ENCODE measurements at regions not wholly inside any gene's neighbourhood (a gene's known extent, or its start where the extent isn't known, plus 50 kb on each side); places are given as distances from the start of the nearest gene placed in this dataset.
"Not testable (repeated sequence)": the region's sequence is repeated elsewhere in the genome, so short reads cannot be mapped to it uniquely, and the experiment has no call there.

DNA sequence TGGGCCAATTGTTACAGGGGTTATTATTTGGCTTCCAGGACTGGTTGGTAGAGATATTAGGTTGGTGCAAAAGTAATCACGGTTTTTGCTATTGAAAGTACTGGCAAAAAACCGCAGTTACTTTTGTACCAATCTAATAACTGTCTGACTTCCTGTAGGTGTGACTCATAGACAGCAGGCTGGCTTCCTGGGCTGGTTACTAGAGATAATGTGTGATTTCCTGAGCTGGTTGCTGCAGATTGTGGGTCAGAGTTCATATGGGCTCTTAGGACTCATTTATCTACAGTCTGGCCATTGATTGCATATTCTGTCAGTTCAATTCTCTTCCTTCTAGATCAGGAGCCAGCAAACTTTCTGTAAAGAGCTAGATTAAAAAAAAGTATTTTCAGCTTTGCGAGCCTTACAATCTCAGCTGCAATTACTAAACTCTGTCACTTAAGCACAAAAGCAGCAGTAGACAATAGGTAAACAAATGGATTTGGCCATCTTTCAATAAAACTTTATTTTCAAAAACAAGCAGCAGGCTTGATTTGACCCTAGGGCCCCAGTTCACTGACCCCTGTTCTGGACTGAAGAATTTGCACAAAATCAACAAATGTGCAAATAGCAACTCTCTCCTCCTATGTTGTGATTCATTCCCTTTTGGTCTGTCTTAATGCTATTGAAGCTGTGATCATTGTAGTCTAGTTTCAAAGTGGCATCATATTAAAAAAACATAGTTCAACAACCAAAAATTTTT, 50.8 kb upstream of the BOD1L1 start:
- no peak for DNase-seq

DNA sequence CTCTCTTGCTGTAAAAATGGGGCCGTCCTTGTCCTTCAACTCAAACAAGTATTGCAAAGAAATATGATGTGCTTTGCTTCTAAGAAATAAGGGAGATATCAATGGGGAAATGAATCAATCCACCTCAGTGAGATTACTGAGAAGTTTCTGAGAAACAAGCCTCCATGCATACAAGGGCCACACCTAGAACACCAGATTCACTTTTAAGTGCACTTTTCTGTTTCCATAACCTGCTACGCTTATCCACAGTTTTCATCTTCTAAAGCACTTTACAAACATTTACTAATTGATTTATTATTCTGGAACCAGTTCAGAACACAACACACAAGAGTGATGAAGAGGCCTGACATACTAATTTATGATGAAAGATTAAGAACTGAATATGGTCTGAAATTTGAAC, 54.0 kb upstream of the BOD1L1 start:
- DNase-seq = no peak

DNA sequence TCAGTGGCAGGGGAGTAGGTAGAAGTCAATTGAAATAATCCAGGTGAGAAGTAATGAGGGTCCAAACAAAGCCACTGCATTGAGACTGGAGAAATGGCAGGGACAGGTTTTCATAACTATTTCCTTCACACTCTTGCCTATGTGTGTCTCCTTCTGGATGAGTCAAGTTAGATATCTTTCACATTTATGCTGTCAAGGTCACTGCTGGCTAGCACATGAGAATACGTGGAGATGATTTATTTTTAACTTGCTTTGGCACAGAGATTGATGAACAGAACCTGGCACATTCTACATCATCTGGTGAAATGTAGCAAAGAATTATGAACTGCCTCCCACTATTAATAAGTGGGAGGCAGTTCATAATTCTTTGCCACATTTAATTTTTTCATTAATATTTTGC, 66.7 kb upstream of the BOD1L1 start:
- DNase-seq = no peak

DNA sequence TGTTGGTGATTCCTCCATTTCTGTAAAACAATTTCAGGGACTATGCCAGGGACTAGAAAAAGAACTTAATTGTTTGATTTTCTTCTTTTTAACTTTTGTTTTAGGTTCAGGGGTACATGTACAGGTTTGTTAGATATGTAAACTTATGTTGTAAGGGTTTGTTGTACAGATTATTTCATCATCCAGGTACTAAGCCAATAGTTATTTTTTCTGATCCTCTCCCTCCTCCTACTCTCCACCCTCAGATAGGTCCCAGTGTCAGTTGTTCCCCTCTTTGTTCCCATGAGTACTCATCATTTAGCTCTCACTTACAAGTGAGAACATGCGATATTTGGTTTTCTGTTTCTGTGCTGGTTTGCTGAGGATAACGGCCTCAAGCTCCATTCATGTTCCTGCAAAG, 70.8 kb upstream of the BOD1L1 start:
- DNase-seq = no peak

DNA sequence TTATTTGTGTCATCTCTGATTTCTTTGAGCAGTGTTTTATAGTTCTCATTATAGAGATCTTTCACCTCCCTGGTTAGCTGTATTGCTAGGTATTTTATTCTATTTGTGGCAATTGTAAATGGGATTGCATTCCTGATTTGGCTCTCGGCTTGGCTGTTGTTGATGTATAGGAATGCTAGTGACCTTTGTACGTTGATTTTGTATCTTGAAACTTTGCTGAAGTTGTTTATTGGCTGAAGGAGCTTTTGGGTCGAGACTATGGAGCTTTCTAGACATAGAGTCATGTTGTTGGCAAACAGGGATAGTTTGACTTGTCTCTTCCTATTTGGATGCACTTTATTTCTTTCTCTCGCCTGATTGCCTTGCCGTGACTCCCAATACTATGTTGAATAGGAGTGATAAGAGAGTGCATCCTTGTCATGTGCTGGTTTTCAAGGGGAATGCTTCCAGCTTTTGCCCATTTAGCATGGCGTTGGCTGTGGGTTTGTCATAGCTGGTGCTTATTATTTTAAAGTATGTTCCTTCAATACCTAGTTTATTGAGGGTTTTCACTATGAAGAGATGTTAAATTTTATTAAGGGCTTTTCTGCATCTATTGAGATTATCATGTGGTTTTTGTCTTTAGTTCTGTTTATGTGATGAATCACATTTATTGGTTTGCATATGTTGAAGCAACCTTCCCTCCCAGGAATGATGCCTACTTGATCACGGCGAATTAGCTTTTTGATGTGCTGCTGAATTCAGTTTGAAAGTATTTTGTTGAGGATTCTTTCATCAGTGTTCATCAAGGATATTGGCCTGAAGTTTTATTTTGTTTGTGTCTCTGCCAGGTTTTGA, 72.7 kb upstream of the BOD1L1 start:
- DNase-seq = no peak

DNA sequence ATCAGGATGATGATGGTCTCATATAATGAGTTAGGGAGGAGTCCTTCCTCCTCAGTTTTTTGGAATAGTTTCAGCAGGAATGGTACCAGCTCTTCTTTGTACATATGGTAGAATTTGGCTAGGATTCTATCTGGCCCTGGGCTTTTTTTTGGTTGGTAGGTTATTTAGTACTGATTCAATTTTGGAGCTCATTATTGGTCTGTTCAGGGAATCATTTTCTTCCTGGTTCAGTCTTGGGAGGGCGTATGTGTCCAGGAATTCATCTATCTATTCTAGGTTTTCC, 73.3 kb upstream of the BOD1L1 start:
- not testable (repeated sequence) for DNase-seq

DNA sequence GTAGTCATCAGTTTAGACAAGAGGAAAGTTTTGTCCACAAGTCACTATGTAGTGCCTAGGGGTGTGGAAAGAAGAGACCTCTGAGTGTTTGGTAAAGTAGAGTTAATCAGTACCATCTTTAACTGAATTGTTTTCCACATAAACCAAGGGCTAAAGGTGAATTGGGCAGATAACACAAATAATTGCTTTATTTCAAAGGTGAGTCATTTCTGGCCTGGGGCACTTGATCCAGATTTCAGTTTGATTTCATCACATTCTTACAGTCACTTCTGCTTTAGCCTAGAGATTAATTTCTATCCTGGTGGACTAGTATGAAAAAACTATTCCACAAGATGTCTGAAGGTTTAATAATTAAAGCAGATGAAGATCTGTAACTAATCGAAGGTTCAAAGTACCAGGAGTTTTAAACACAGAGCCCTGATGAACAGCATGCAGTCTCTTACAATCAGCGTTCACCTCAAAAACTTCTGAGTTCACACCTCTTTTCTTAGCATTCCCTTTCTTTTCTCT, 74.5 kb upstream of the BOD1L1 start:
- DNase-seq = no peak

DNA sequence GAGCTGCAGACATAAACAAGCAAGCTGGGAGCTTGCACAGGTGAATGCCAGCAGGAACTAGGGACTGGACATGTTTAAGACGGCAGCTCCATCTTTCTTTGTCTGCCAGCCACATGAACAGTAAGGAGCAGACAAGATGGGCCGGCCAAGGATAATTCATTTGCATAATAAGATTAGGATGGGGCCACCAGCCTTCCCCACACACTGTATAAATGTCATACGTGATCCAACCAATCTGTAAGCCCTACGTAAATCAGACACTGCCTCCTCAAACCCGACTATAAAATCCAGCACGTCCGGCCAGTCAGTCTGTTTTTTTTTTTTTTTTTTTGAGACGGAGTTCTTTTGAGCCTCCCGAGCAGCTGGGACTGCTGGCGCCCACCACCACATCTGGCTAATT, 75.6 kb upstream of the BOD1L1 start:
- no peak for DNase-seq

DNA sequence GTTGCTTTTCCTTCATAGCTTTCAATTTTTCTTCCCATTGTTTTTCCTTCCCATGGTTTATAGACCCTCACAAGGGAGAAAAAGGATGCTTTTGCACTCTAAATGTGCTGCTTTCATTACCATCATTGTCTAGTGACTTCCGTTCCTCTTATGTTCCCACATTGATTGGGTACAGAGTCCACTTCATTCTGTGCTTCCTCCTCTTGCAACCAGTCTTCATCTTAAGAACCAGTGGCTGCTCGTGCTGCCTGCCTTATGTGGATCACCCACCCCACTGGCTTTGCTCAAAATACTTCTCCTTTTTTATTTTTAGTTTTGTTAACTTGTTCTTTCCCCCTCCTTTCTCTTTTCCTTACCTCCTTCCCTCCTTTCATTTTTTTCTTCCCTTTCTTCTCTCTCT, 76.5 kb upstream of the BOD1L1 start:
- DNase-seq = no peak

DNA sequence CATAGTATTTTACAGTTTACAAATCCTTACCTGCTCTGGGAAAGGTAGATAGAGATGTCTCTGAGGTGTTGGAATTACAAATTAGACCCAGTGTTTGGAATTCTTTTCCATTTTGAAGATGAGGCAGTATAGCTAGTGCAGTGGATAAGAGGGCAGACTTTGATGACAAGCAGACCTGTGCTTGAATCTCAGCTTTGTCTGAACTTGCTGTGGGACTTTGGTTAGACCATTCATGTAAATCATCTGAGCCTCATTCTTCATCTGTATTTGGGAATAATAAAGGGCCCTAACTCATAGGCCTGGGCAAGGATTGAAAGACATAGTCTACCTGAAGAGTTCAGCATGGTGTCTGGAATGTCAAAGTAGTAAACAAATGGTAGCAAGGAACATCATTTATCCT, 77.2 kb upstream of the BOD1L1 start:
- no peak for DNase-seq

DNA sequence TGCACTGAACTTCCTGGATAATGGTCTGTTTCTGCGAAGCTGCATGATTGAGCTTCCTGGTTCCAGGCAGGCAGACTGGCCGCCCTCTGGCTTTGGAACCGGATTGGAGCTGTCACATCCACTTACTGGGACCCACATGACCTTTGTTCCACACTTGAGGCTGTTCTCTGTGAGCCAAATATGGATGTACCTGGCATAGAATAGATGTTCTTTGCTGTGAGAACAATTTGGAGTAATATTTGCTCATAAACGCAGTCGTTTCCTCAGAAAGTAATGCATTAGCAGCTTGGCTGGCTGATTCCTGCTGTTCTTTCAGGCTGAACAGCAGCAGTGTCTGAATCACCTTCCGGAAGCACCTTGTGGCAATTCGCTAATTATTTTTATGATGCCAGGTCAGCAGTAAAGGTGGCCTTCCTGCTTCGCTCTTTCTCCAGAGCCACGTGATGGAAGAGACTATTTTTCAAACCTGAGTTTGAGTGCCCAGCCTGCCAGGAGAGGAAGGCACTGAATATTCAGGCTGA, 78.1 kb upstream of the BOD1L1 start:
- DNase-seq = no peak

DNA sequence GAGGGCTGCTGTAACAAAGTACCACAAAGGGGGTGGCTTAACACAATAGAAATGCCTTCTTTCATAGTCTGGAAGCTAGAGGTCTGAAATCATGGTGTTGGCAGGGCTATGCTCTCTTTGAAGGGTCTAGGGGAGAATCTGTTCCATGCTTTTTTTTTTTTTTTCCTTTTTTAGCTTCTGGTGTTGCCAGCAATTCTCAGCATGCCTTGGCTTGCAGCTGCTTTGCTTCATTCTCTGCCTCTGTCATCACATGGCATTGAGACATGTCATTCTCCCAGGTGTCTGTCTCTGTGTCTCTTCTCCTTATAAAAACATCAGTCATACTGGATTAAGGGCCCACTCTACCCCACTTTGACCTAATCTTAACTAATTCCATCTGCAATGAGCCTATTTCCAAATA, 78.6 kb upstream of the BOD1L1 start:
- DNase-seq = no peak

DNA sequence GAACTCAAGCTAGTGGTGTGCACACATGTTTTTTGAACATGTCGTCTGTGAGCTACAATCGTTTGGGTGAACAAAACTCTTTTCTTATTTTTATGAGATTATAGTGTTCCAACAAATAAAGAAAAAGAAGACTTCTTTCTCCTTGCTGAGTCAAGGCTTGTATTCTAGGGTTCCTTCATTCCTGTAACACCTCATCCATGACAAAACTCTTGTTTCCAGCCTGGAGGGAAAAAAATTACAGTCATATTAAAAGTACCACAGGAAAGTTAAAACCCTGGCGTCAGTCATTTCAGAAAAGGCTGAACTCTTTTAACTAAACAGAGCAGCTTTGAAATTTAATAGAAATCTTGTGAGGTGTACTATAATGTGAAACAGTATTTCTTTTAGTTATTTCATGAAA, 79.2 kb upstream of the BOD1L1 start:
- no peak for DNase-seq

DNA sequence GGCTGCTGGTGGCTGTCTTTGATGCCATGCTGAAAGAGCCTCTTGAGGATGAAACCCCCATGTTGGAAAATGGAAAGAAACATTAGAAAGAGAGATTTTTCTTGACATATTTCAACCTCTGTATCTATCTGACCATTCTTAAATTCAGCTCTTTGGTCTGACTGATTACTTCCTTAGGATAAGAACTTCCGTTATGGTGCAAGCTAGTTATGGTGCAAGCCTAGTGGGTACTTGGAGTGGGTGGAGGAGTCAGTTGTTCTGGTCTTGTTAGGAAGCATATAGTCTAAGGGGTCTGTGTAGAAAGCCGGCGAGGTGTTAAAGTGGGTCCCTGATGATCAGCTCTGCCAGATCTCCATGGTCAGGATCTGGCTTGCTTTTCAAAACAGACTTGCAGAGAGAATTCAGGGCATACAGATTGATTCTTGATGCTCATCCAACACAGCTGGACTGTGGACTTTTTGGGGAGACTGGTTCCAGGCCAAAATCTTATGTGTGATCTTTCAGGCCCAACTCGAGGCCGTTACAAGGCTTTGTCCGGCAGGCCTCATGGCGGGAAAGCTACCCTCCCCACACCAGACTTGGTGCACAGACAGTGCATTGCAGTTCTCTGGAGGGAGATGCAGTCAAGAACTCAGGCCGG, 82.8 kb upstream of the BOD1L1 start:
- no peak for DNase-seq

DNA sequence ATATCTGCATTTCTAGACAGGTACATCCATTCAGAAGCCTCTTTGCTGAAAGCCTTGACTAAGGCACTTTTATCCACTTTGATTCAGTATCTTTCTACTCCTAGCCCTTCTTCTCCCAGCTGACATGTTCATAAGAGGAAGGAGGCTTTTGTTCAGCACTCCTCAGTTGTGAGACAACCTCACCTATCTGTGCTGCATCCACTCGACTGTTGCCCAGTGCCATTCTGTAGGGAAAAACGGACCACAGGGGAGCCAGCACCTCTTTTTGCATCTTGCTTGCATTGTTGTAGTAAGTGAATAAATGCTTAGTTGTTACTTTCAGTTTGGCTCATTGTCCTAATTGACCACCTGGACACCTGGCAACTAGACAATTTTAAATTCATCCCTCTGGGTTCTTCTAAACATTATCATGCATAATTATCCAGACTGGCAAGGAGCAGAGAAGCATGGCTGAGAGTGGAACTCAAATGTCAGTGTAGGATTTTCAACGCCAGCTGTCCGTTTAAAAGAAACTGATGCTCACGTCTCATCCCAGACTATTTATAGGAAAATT, 83.8 kb upstream of the BOD1L1 start:
- no peak for DNase-seq

DNA sequence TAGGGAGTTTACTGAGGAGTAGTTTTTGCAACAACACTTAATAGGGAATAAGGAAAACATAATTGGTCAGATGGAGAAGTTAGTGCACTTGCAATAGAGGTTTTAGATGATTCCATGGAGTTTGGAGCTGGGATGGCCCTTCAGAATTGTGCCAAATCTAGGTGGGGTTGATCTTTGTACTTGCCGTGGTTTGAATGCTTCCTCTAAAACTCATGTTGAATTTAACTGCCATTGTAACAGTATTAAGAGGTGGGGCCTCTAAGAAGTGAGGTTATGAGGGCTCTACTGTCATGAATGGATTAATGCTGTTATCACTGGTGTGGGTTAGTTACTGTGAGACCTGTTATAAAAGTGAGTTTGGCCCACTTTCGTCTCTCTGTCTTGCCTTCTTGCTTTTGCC, 94.4 kb upstream of the BOD1L1 start:
- no peak for DNase-seq

DNA sequence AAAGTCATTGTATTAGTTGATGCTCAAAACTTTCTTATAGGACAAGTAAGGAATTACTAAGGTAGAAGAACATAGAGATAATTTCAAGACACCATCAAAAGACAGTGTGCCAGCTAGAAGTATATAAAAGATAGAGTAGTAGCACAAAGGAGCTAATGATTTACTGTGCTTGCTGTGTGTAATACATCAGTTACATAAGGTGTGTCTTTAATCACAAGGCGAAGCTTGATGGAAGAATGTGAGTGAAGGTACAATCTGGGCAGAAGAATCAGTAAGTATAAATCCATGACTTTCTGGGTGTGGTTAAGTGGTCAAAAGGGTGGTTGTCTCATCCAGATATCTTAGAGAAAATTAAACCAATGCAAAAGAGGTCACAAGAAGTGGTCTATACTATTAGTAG, 95.1 kb upstream of the BOD1L1 start:
- no peak for DNase-seq

DNA sequence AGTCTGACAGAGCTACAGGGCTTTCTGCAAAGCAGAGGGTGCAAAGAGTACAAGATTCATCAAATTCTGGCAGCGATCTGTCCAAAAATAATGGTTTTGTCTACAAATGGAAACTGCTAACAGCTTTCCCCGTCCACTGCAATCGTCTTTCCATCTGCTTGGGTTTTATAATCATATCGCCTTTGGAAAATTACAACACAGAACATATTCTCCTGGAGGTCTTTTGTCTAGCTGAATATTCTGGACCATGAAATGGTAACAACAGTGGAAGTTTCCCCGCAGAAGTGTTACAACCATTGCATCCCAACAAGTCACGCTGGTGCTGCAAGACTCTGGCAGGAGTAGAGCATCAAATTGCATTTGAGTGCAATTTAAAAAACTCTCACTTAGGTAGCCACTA, 101.2 kb upstream of the BOD1L1 start:
- no peak for DNase-seq

DNA sequence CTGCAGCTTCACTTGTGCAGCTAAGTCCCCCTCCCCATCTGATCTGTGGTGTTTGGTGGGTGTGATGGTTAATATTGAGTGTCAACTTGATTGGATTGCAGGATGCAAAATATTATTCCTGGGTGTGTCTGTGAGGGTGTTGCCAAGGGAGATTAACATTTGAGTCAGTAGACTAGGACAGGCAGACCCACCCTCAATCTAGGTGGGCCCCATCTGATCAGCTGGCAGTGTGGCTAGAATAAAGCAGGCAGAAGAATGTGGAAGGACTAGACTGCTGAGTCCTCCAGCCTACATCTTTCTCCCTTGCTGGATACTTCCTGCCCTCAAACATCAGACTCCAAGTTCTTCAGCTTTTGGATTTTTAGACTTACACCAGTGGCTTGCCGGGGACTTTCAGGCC, 103.5 kb upstream of the BOD1L1 start:
- DNase-seq = no peak

DNA sequence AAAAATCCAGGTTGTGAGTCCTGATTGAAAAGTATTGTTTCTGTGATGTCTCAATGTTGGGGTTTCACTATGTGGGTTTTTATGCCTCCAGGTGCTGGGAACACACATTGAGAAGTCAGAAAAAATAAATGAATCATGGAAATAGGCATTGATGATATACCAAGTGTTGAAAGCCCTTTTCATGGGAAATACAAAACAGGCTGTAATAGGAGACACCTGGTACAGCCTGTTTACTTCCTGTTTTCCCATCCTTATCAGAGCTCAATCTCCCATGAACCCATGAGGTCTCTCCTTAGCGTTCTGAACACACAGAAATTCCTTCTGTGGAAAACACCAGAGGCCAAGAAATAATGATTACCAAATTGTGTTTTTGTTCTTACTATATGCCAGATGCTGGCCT, 106.3 kb upstream of the BOD1L1 start:
- no peak for DNase-seq

DNA sequence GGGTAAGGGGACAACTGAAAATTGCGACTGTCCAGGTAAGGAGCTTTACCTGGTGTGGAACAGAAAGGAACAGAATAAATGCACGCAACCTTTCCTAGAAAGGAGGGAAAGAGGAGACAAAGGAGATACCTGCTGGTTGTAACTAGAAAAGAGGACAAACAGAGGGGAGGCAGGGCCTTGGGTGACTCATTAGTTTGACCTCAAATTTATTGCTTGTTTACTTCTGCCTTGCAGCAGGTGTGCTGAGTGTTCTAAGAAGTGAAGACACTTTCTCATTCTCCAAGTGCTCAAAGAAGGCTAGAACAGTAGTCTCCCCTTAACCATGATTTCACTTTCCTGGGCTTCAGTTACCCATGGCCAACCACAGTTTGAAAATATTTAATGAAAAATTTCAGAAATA, 123.1 kb upstream of the BOD1L1 start:
- DNase-seq = no peak

DNA sequence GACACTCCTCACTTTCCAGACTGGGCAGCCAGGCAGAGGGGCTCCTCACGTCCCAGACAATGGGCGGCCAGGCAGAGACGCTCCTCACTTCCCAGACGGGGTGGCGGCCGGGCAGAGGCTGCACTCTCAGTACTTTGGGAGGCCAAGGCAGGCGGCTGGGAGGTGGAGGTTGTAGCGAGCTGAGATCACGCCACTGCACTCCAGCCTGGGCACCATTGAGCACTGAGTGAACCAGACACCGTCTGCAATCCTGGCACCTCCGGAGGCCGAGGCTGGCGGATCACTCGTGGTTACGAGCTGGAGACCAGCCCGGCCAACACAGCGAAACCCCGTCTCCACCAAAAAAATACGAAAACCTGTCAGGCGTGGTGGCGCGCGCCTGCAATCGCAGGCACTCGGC, 134.1 kb upstream of the BOD1L1 start:
- not testable (repeated sequence) for DNase-seq

DNA sequence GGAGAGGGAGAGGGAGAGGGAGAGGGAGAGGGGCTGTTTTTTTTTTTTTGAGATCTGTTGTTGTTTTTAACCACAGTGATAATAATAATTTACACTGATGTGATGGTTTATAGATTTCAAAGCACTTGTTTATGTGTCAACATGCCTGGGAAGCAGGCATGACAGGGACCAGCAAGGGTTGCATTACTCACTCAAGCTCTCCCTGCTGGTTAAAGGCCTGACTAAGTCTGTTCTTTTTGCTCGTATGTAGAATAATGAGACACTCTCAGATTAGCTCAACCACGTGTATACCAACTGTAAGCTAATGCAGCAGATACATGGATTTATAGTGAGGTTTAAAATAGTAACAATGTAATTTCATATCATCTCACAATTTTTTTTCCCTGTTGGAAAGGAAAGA, 134.6 kb upstream of the BOD1L1 start:
- DNase-seq = no peak

DNA sequence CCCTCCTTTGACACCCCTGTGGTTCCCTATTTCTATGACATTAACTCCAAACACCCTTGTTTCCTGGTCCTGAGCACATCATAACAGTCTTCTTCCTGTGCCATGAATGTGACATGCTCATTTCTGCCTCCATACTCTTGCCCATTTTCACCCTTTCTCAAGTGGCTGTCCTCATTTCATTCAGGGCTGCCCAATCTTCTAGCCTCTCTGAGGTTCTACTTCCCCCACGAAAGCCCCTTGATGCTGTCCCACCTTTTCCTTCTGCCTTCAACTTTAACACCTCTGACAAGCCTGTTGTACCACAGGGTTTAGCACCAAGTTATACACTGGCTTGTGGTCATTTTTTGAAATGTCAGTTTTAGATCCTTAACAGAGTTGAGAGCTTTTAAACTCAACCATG, 136.2 kb upstream of the BOD1L1 start:
- no peak for DNase-seq
